ENCODE measurements at regions not wholly inside any gene's neighbourhood (a gene's known extent, or its start where the extent isn't known, plus 50 kb on each side); places are given as distances from the start of the nearest gene placed in this dataset.

DNA sequence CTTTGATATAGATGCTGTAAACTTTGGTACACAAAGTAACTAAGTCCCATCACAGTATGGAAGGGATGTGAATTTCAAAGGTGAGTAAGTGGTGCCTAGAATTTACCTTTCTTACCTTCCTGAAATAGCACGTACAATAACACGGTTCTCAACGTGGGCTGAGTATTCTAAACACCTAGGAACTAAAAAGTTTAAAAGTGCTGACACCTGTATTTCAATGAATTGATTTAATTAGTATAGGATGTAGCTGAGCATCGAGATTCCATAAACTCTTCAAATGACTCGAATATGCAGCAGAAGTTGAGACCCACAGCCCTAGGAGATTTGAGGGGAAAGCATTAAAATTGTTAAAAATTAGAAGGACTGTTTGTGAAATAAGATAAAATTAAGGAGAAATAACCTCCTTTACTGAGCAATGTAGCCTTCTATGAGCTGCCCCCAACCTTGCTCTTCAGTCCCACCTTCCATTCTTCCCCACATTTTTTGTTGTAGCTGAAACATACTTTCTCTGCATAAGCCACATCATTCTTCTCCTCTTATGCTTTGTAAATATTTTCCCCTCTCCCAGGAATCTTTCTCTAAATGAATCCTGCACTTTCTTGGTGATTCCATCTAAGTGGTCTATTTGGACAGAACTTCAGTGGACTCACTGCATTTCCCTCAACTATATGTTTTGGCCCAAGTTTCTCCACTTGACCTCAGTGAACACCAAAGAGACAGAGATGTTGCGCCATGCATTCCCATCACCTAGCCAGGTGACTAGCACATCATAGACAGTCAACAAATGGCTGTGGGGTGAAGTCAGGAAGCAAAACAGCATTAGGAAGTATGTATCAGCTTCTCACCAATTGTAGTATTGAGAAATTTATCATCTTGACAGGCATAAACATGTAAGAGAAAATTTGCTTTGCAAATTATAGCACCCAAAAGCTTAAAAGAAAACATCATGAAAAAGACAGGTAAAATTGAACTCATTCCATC, 156.5 kb upstream of the TAS2R1 start:
- no peaks in the 10 kb centered on the region for H3K36me3 ChIP-seq
- no peak for TF ChIP-seq POLR2A (IDR thresholded peaks at IDR 0.05)
- TF ChIP-seq, protein P1, sequence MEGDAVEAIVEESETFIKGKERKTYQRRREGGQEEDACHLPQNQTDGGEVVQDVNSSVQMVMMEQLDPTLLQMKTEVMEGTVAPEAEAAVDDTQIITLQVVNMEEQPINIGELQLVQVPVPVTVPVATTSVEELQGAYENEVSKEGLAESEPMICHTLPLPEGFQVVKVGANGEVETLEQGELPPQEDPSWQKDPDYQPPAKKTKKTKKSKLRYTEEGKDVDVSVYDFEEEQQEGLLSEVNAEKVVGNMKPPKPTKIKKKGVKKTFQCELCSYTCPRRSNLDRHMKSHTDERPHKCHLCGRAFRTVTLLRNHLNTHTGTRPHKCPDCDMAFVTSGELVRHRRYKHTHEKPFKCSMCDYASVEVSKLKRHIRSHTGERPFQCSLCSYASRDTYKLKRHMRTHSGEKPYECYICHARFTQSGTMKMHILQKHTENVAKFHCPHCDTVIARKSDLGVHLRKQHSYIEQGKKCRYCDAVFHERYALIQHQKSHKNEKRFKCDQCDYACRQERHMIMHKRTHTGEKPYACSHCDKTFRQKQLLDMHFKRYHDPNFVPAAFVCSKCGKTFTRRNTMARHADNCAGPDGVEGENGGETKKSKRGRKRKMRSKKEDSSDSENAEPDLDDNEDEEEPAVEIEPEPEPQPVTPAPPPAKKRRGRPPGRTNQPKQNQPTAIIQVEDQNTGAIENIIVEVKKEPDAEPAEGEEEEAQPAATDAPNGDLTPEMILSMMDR (IDR thresholded peaks at IDR 0.05) = no peak
- intact Hi-C loops (cut with DNase I) = no loop called here
- no peaks in the 10 kb centered on the region for H3K9me3 ChIP-seq
- H3K27ac ChIP-seq = no peak overlapping the region
- no peaks in the 10 kb centered on the region for H3K4me1 ChIP-seq
- no peak overlapping the region for H3K4me3 ChIP-seq
- ATAC-seq (no peak), DNase-seq (no peak)
- WGBS (ENCODE audit: insufficient coverage, low coverage, low lambda C conversion rate, missing lambda C conversion rate) = 63% methylated on average over 6 of the region's 6 CpGs
- H3K27me3 ChIP-seq = no peaks in the 10 kb centered on the region

DNA sequence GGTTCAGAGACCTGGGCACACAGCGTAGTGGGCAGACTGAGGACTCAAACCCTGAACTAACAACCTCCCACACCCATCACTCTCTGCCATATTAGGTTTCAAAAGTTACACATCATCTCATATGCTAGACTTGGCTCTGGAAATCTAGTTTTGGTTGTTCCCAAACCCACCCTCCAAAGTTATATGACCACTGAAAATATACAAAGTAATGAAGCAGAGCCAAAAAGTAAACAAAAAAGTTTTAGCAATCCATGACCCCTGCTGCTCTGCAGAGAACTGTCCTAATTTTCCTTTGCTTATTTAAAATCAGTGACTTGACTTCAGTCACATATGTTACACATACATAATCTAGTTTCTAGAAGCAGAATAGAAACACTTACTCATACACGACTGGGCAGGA, 155.6 kb upstream of the TAS2R1 start:
- no peaks in the 10 kb centered on the region for H3K27me3 ChIP-seq
- no peak for DNase-seq
- H3K4me1 ChIP-seq = no peaks in the 10 kb centered on the region
- intact Hi-C loops (cut with DNase I) = no loop called here
- H3K27ac ChIP-seq = no peak overlapping the region
- no peaks in the 10 kb centered on the region for H3K36me3 ChIP-seq
- TF ChIP-seq POLR2A (IDR thresholded peaks at IDR 0.05) = no peak
- TF ChIP-seq, protein P1 (IDR thresholded peaks at IDR 0.05) = no peak
- no peak overlapping the region for H3K4me3 ChIP-seq
- WGBS (ENCODE audit: insufficient coverage, low coverage, low lambda C conversion rate, missing lambda C conversion rate) = 44% methylated on average over 2 of the region's 2 CpGs
- no peaks in the 10 kb centered on the region for H3K9me3 ChIP-seq
- ATAC-seq = no peak

DNA sequence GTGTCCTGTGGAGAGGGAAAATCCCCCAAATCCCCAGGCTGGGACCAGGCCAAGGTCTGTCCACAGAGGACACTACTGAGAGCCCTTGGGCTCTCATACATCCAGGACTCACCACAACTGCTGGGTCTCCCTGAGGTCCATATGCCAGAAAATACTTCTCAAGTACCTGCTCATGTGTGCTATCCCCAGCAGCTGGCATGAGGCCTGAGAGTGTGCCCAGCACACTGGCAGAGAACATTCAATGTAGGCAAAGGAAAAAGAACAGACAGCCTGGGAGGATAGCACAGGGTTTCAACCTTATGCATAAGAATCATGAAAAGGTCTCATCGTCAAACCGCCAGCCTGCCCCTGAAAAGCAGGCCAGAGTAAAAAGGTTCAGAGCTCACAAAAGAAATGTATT, 154.1 kb upstream of the TAS2R1 start:
- ATAC-seq = no peak
- Histone ChIP-seq H3K9me3 (no peaks in the 10 kb centered on the region), H3K27ac (no peak overlapping the region), H3K4me3 (no peak overlapping the region), H3K4me1 (no peaks in the 10 kb centered on the region), H3K36me3 (no peaks in the 10 kb centered on the region), H3K27me3 (no peaks in the 10 kb centered on the region)
- intact Hi-C loops (cut with DNase I) = no loop called here
- TF ChIP-seq, protein P1 (IDR thresholded peaks at IDR 0.05) = no peak
- TF ChIP-seq POLR2A (IDR thresholded peaks at IDR 0.05) = no peak
- WGBS (ENCODE audit: insufficient coverage, low coverage, low lambda C conversion rate, missing lambda C conversion rate) = 82% methylated on average over 2 of the region's 2 CpGs
- DNase-seq = no peak

DNA sequence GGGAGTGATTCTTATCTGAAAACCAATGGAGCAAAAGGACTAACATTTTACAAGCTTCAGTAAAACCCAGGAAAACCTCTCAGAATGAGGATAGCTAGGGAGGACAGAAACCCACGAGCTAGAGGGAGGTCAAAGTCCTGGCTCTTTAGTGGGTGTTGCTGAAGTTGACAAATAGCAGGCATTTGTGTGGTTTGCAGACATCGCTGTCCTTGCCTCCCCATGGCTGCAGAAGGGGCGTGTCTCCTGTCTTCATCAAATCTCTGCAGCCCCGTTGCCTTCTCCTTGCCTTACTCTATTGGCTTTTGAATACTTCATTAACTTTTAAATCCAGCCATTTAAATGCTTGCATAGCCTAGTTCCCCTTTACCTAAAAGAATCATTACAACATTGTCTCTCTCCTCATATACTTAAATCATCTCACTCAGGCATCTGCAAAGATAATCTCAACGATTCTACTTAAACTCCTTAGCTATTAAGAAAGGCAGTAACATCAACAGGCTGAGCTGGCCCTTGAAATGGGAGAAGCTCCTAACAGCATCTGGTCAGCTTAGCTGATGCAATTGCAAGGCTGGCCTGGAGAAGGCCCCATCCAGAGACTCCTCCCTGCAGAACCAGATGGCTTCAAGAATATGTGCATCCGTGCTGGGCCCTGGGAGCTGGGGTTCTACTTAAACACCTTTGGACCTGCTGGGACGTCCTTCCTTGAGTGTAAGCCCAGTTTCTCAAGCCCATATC, 152.8 kb upstream of the TAS2R1 start:
- H3K27me3 ChIP-seq = no peaks in the 10 kb centered on the region
- ATAC-seq = no peak
- no peak overlapping the region for H3K27ac ChIP-seq
- H3K36me3 ChIP-seq = no peaks in the 10 kb centered on the region
- no peak for DNase-seq
- intact Hi-C loops (cut with DNase I) = no loop called here
- no peaks in the 10 kb centered on the region for H3K9me3 ChIP-seq
- 11% methylated on average over 7 of the region's 7 CpGs for WGBS (ENCODE audit: insufficient coverage, low coverage, low lambda C conversion rate, missing lambda C conversion rate)
- no peak overlapping the region for H3K4me3 ChIP-seq
- no peak for TF ChIP-seq POLR2A (IDR thresholded peaks at IDR 0.05)
- TF ChIP-seq, protein P1 (IDR thresholded peaks at IDR 0.05) = no peak
- no peaks in the 10 kb centered on the region for H3K4me1 ChIP-seq

Measured in right lobe of liver (tissue), 6 donors.